ENCODE measurements at regions not wholly inside any gene's neighbourhood (a gene's known extent, or its start where the extent isn't known, plus 50 kb on each side); places are given as distances from the start of the nearest gene placed in this dataset.

DNA sequence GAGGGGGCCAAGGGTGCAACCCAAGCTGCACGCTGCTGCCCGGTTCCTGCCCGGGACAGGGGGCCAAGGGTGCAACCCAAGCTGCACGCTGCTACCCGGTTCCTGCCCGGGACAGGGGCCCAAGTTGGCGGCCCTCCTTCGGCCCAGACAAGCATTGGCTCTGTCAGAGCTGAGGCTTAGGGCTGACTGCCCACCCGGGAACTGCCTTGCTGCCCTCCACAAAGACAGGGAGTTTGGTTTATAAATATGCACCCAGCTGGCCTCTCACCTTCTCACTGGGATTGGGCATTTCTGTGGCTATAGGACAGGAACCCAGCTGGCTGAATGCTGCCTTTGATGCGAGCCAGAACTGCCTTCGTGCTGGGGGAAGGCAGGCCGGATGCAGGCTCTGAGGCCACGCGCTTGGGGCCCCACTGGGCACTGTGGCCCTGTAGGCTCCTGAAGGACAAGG is 105.7 kb downstream of the IRX5 start:
- no peaks in the 10 kb centered on the region for H3K4me1 ChIP-seq
- no peak for DNase-seq
- H3K27ac ChIP-seq = no peak overlapping the region
- 92 to 98% methylated on average over 7 to 8 of the region's 14 CpGs for WGBS, 2 donors
- no peaks in the 10 kb centered on the region for H3K36me3 ChIP-seq
- no peaks in the 10 kb centered on the region for H3K27me3 ChIP-seq
- TF ChIP-seq, protein P1, sequence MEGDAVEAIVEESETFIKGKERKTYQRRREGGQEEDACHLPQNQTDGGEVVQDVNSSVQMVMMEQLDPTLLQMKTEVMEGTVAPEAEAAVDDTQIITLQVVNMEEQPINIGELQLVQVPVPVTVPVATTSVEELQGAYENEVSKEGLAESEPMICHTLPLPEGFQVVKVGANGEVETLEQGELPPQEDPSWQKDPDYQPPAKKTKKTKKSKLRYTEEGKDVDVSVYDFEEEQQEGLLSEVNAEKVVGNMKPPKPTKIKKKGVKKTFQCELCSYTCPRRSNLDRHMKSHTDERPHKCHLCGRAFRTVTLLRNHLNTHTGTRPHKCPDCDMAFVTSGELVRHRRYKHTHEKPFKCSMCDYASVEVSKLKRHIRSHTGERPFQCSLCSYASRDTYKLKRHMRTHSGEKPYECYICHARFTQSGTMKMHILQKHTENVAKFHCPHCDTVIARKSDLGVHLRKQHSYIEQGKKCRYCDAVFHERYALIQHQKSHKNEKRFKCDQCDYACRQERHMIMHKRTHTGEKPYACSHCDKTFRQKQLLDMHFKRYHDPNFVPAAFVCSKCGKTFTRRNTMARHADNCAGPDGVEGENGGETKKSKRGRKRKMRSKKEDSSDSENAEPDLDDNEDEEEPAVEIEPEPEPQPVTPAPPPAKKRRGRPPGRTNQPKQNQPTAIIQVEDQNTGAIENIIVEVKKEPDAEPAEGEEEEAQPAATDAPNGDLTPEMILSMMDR (IDR thresholded peaks at IDR 0.05) = no peak
- TF ChIP-seq POLR2A (IDR thresholded peaks at IDR 0.05) = no peak
- no peak overlapping the region for H3K4me3 ChIP-seq (replicated peaks in 1 of 3)
- intact Hi-C loops (cut with DNase I) = no loop called here
- H3K9me3 ChIP-seq = no peaks in the 10 kb centered on the region

DNA sequence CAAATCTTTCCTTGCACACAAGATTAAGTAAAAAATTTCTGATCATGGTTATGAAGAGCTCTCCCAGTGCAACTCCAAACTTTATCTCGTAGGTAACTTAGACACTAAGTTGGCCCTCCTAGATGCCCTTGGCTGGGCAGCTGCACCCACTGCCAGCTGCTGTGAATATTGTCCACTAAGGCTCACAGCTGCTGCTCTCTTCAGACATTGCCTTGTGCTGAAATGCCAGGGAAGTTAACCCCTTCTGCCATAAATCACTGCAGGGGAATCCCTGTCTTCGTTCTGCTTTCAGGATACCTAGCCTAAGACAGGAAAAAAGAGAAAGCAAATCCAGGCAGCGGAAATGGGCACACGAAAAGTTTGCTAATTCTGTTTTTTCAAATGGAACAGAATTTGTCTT is 106.4 kb downstream of the IRX5 start:
- Histone ChIP-seq H3K27me3 (no peaks in the 10 kb centered on the region), H3K4me1 (no peaks in the 10 kb centered on the region)
- intact Hi-C loops (cut with DNase I) = no loop called here

DNA sequence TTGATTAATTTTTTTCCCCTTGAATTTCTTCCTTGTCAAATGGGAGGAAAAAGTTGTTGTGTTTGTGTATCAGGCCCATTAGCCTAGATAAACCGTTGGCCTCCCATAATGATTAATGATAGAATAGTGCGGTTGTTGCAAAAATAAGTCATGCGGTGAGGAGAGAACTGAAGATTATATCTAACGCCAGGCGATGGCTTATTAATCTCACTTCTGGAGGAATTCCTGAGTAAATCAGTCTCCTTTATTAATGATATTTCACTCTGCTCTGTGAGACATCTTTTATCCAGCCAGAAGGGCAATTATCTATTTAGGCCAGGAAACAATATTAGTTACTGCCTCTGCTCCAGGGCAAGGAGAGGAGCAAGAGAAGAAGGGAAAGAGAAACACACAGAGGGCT is 107.3 kb downstream of the IRX5 start:
- 61 to 62% methylated on average over 5 of the region's 5 CpGs for WGBS, 2 donors
- H3K4me1 ChIP-seq = no peaks in the 10 kb centered on the region
- intact Hi-C loops (cut with DNase I) = no loop called here

More for the DNA sequence above, 106.4 kb downstream of the IRX5 start:
- Histone ChIP-seq H3K36me3 (no peaks in the 10 kb centered on the region), H3K27ac (no peak overlapping the region), H3K9me3 (no peaks in the 10 kb centered on the region), H3K4me3 (replicated peaks in 1 of 3) (no peak overlapping the region)
- no peak for TF ChIP-seq POLR2A (IDR thresholded peaks at IDR 0.05)
- TF ChIP-seq, protein P1 (IDR thresholded peaks at IDR 0.05) = no peak
- no peak for DNase-seq
- WGBS, 2 donors = 89 to 95% methylated on average over 4 of the region's 4 CpGs

DNA sequence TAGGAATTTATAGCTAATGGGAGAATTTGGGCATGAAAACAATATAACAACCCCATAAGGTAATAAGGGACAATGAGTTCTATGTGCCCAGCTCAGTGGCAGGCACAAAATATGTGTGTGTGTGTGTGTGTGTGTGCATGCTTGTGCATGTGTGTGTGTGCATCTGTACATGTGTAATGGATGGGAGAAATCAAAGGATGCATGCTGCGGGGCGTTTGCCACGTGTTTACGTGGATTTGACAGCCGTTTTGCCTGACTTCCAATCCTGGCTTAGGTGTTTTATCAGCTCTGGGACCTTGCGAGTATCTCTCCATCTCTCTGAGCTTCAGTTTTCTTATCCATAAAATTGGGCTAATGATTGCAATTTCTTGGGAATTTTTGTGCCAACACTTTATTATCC is 108.4 kb downstream of the IRX5 start:
- DNase-seq = no peak
- H3K27ac ChIP-seq = no peak overlapping the region
- H3K4me3 ChIP-seq (replicated peaks in 1 of 3) = no peak overlapping the region
- H3K4me1 ChIP-seq = no peaks in the 10 kb centered on the region
- intact Hi-C loops (cut with DNase I) = no loop called here
- TF ChIP-seq, protein P1 (IDR thresholded peaks at IDR 0.05) = no peak
- TF ChIP-seq POLR2A (IDR thresholded peaks at IDR 0.05) = no peak
- no peaks in the 10 kb centered on the region for H3K27me3 ChIP-seq
- no peaks in the 10 kb centered on the region for H3K9me3 ChIP-seq
- WGBS, 2 donors = 75 to 92% methylated on average over 6 of the region's 6 CpGs
- no peaks in the 10 kb centered on the region for H3K36me3 ChIP-seq

More for the DNA sequence above, 107.3 kb downstream of the IRX5 start:
- TF ChIP-seq, protein P1 (IDR thresholded peaks at IDR 0.05) = no peak
- TF ChIP-seq POLR2A (IDR thresholded peaks at IDR 0.05) = no peak
- no peak overlapping the region for H3K27ac ChIP-seq
- no peaks in the 10 kb centered on the region for H3K9me3 ChIP-seq
- H3K36me3 ChIP-seq = no peaks in the 10 kb centered on the region
- no peaks in the 10 kb centered on the region for H3K27me3 ChIP-seq
- no peak overlapping the region for H3K4me3 ChIP-seq (replicated peaks in 1 of 3)
- no peak for DNase-seq

DNA sequence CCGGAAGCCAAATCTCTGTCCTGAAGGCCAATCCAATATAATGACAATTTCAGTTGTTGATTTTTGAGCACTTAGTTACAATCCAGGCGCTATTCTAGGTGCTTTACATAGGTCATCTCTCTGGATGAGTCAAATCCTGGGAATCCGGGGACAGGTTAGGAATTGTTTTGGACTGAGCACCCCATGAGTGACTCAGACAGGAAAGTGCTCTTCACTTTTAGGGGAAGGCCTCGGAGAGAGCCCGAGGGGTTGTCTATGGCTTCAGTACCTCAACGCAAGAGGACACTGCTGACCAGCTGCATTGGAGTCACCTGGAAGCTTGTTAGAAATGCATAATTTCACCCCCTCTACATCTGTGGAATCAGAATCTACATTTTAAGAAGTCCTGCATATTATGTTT is 108.8 kb downstream of the IRX5 start:
- no peaks in the 10 kb centered on the region for H3K36me3 ChIP-seq
- no peaks in the 10 kb centered on the region for H3K9me3 ChIP-seq
- no peak for DNase-seq
- no peak overlapping the region for H3K4me3 ChIP-seq (replicated peaks in 1 of 3)
- no peaks in the 10 kb centered on the region for H3K27me3 ChIP-seq
- no peak overlapping the region for H3K27ac ChIP-seq
- TF ChIP-seq, protein P1 (IDR thresholded peaks at IDR 0.05) = no peak
- intact Hi-C loops (cut with DNase I) = no loop called here
- 92 to 94% methylated on average over 6 of the region's 6 CpGs for WGBS, 2 donors
- H3K4me1 ChIP-seq = no peaks in the 10 kb centered on the region
